ENCODE measurements at regions not wholly inside any gene's neighbourhood (a gene's known extent, or its start where the extent isn't known, plus 50 kb on each side); places are given as distances from the start of the nearest gene placed in this dataset.

- peaks cover 57% of the 10 kb centered on the region for H3K27me3 Mint-ChIP-seq
- DNase-seq = no peak
- Histone ChIP-seq H3K4me3 (ENCODE audit: low read length) (no peak overlapping the region), H3K27ac (ENCODE audit: low read depth in 1 of 2, low read length in 2 of 2) (no peak overlapping the region), H3K9me3 (ENCODE audit: control insufficient read depth in 1 of 2, insufficient read depth in 1 of 2, low read length in 2 of 2) (no peaks in the 10 kb centered on the region), H3K27me3 (ENCODE audit: control insufficient read depth in 1 of 2, insufficient read depth in 2 of 2, low read length in 2 of 2) (peaks cover 7 to 10% of the 10 kb centered on the region in 2 experiments), H3K4me1 (ENCODE audit: insufficient read depth, low read length) (no peaks in the 10 kb centered on the region), H3K36me3 (ENCODE audit: insufficient read depth, low read length) (no peaks in the 10 kb centered on the region)
- TF ChIP-seq CTCF (IDR thresholded peaks at IDR 0.05) = no peak
- ChIA-PET CTCF (no interaction called here), POLR2A (no interaction called here)
- no peak for ATAC-seq (ENCODE audit: poor library complexity)
- intact Hi-C loops (cut with DNase I, micrococcal nuclease) = no loop called here
- no peak overlapping the region for H3K4me3 Mint-ChIP-seq
- H3K9me3 Mint-ChIP-seq = no peaks in the 10 kb centered on the region
- no peaks in the 10 kb centered on the region for H3K36me3 Mint-ChIP-seq (ENCODE audit: low read depth)
- H3K4me1 Mint-ChIP-seq (ENCODE audit: low read depth) = no peaks in the 10 kb centered on the region
- no peak overlapping the region for H3K27ac Mint-ChIP-seq
These were observed 76.8 kb downstream of the AIPL1 start for GRCh38 chr17:6358131-6358530.

GRCh38 chr17:6356562-6356961 lies 78.4 kb downstream of the AIPL1 start:
- no peaks in the 10 kb centered on the region for H3K9me3 Mint-ChIP-seq
- DNase-seq (no peak), ATAC-seq (ENCODE audit: poor library complexity) (no peak)
- H3K27me3 ChIP-seq (ENCODE audit: control insufficient read depth in 1 of 2, insufficient read depth in 2 of 2, low read length in 2 of 2) = peaks cover 6 to 16% of the 10 kb centered on the region in 2 experiments
- H3K27ac ChIP-seq (ENCODE audit: low read depth in 1 of 2, low read length in 2 of 2) = no peak overlapping the region
- no peak overlapping the region for H3K4me3 ChIP-seq (ENCODE audit: low read length)
- no peaks in the 10 kb centered on the region for H3K4me1 Mint-ChIP-seq (ENCODE audit: low read depth)
- no peak overlapping the region for H3K4me3 Mint-ChIP-seq
- no peak for TF ChIP-seq CTCF (IDR thresholded peaks at IDR 0.05)
- no peaks in the 10 kb centered on the region for H3K9me3 ChIP-seq (ENCODE audit: control insufficient read depth in 1 of 2, insufficient read depth in 1 of 2, low read length in 2 of 2)
- H3K27me3 Mint-ChIP-seq = peaks cover 62% of the 10 kb centered on the region
- POLR2A ChIA-PET = no interaction called here
- H3K36me3 ChIP-seq (ENCODE audit: insufficient read depth, low read length) = no peaks in the 10 kb centered on the region
- intact Hi-C loops (cut with DNase I, micrococcal nuclease) = no loop called here
- no peaks in the 10 kb centered on the region for H3K4me1 ChIP-seq (ENCODE audit: insufficient read depth, low read length)
- H3K27ac Mint-ChIP-seq = no peak overlapping the region
- CTCF ChIA-PET = no interaction called here
- H3K36me3 Mint-ChIP-seq (ENCODE audit: low read depth) = no peaks in the 10 kb centered on the region

GRCh38 chr17:6355196-6355595 lies 79.7 kb downstream of the AIPL1 start:
- ChIA-PET CTCF (interaction anchor here (0.6 kb wide), 1 partner anchor 11 kb away, joined by 3 read pairs; no protein-coding TSS in a partner anchor), POLR2A (no interaction called here)
- Histone ChIP-seq H3K9me3 (ENCODE audit: control insufficient read depth in 1 of 2, insufficient read depth in 1 of 2, low read length in 2 of 2) (no peaks in the 10 kb centered on the region), H3K4me1 (ENCODE audit: insufficient read depth, low read length) (no peaks in the 10 kb centered on the region), H3K4me3 (ENCODE audit: low read length) (no peak overlapping the region), H3K27me3 (ENCODE audit: control insufficient read depth in 1 of 2, insufficient read depth in 2 of 2, low read length in 2 of 2) (peaks cover 3 to 18% of the 10 kb centered on the region in 2 experiments), H3K36me3 (ENCODE audit: insufficient read depth, low read length) (no peaks in the 10 kb centered on the region), H3K27ac (ENCODE audit: low read depth in 1 of 2, low read length in 2 of 2) (no peak overlapping the region)
- H3K27me3 Mint-ChIP-seq = peaks cover 55% of the 10 kb centered on the region
- DNase-seq = no peak
- no peak for ATAC-seq (ENCODE audit: poor library complexity)
- no peaks in the 10 kb centered on the region for H3K36me3 Mint-ChIP-seq (ENCODE audit: low read depth)
- H3K4me1 Mint-ChIP-seq (ENCODE audit: low read depth) = no peaks in the 10 kb centered on the region
- no peak overlapping the region for H3K27ac Mint-ChIP-seq
- H3K9me3 Mint-ChIP-seq = no peaks in the 10 kb centered on the region
- TF ChIP-seq CTCF (IDR thresholded peaks at IDR 0.05) = no peak
- intact Hi-C loops (cut with DNase I, micrococcal nuclease) = no loop called here
- no peak overlapping the region for H3K4me3 Mint-ChIP-seq
